Caco-2 (cell line): ENCODE measurements at regions not wholly inside any gene's neighbourhood (a gene's known extent, or its start where the extent isn't known, plus 50 kb on each side); places are given as distances from the start of the nearest gene placed in this dataset.

Experiments
- BruUV-seq: library from RNA; stranded (reverse); fragments of 400-500 nt; replicated peaks from 2 replicates; lab custom pipeline; 2021; lab: Mats Ljungman, UMichigan
- CTCF ChIA-PET: fragments of 300-600 bp; sonication (Branson Sonifier 250); formaldehyde crosslinking; loops from one replicate; lab custom pipeline; 2022; ENCODE audit warnings: antibody characterized with exemption; lab: Charles Lee
- POLR2A ChIA-PET: fragments of 300-600 bp; sonication (Branson Sonifier 250); formaldehyde crosslinking; loops from one replicate; lab custom pipeline; 2022; ENCODE audit warnings: antibody characterized with exemption; lab: Charles Lee
- DNase-seq, 2 experiments: peaks; one replicate each; pipeline versions ENCODE4 v3.0.0 to v3.0.0-alpha.2; 2020 to 2022
- H3K27me3 ChIP-seq: replicated peaks from 2 replicates; pipeline ENCODE4 v1.6.0; 2011; ENCODE audit warnings: low read length; ENCODE audit not compliant: control insufficient read depth, insufficient read depth
- H3K36me3 ChIP-seq: 2 replicates; pipeline ENCODE4 v1.5.1; 2011; ENCODE audit warnings: low read length; ENCODE audit not compliant: control insufficient read depth, insufficient read depth
- H3K4me1 ChIP-seq: fragments of 250-450 bp; sonication (Bioruptor Pico); 2 replicates; pipeline ENCODE4 v1.5.1; 2020; ENCODE audit warnings: mild to moderate bottlenecking
- H3K4me3 ChIP-seq: 2 replicates; pipeline ENCODE4 v1.5.1; 2011; ENCODE audit warnings: low read depth, mild to moderate bottlenecking, control low read depth, low read length
- H3K9me3 ChIP-seq: fragments of 250-450 bp; sonication (Bioruptor Pico); 2 replicates; pipeline ENCODE4 v1.5.1; 2020; ENCODE audit warnings: mild to moderate bottlenecking, moderate library complexity
- H3K27ac Mint-ChIP-seq: one replicate; pipeline ENCODE4 v1.8.0; 2022; ENCODE audit warnings: mixed read lengths; ENCODE audit not compliant: unreplicated experiment
- H3K27me3 Mint-ChIP-seq: one replicate; pipeline ENCODE4 v1.8.0; 2022; ENCODE audit warnings: mixed read lengths; ENCODE audit not compliant: insufficient read depth, unreplicated experiment
- H3K36me3 Mint-ChIP-seq: one replicate; pipeline ENCODE4 v1.8.0; 2022; ENCODE audit warnings: mild to moderate bottlenecking, mixed read lengths; ENCODE audit not compliant: insufficient read depth, unreplicated experiment
- H3K4me1 Mint-ChIP-seq: one replicate; pipeline ENCODE4 v1.8.0; 2022; ENCODE audit warnings: low read depth, mixed read lengths; ENCODE audit not compliant: unreplicated experiment
- H3K4me3 Mint-ChIP-seq: one replicate; pipeline ENCODE4 v1.8.0; 2022; ENCODE audit warnings: mild to moderate bottlenecking, moderate library complexity, mixed read lengths; ENCODE audit not compliant: unreplicated experiment
- H3K9me3 Mint-ChIP-seq: one replicate; pipeline ENCODE4 v1.8.0; 2022; ENCODE audit warnings: mixed read lengths; ENCODE audit not compliant: unreplicated experiment
- intact Hi-C: fragments of 100-400 bp; cut with micrococcal nuclease; formaldehyde crosslinking; loops from one replicate; pipeline ENCODE4 v1.10.0; 2022; ENCODE audit not compliant: unreplicated experiment
- TF ChIP-seq, protein P1 (sequence below), 2 experiments: fragments of 200-600 bp in 1 of 2; IDR thresholded peaks; 1 replicate in 1 of 2; 2 replicates in 1 of 2; pipeline versions ENCODE4 v1.5.1 to v1.8.0; 2011 to 2022; ENCODE audit warnings: antibody characterized with exemption in 1 of 2, control low read depth in 1 of 2, inconsistent platforms in 1 of 2, low read depth in 1 of 2, low read length in 1 of 2, mild to moderate bottlenecking in 1 of 2, moderate library complexity in 1 of 2; ENCODE audit not compliant: insufficient read depth in 1 of 2, severe bottlenecking in 1 of 2, unreplicated experiment in 1 of 2

DNA sequence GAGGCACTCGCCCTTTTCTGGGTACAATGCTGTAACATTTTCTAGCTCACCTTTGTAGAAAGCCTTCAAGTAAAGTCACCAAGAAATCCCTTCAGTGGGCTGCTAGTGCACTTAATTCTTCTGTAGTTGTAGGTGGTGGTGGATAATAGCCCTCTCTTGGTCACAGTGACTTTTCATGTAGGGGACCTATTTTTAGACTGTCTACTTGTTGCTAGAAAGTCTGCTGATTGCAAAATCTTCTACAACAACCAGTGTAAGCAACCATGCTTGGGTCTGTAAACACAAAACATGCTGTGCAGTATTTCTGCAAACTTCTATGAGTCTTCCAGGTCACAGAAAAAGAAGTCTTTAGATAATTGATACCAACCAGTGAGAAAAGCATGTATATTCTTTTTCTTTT is 55.6 kb downstream of the PBDC1 start:
- Mint-ChIP-seq H3K9me3 (no peaks in the 10 kb centered on the region), H3K27ac (no peak overlapping the region), H3K4me3 (no peak overlapping the region), H3K36me3 (no peaks in the 10 kb centered on the region), H3K27me3 (no peaks in the 10 kb centered on the region), H3K4me1 (no peaks in the 10 kb centered on the region)
- no TSS peak for BruUV-seq
- no peak for DNase-seq
- Histone ChIP-seq H3K27me3 (no peaks in the 10 kb centered on the region), H3K4me1 (no peaks in the 10 kb centered on the region), H3K36me3 (no peaks in the 10 kb centered on the region), H3K9me3 (no peaks in the 10 kb centered on the region), H3K4me3 (no peak overlapping the region)
- CTCF ChIA-PET = no interaction called here
- intact Hi-C loops = no loop called here
- TF ChIP-seq, protein P1, sequence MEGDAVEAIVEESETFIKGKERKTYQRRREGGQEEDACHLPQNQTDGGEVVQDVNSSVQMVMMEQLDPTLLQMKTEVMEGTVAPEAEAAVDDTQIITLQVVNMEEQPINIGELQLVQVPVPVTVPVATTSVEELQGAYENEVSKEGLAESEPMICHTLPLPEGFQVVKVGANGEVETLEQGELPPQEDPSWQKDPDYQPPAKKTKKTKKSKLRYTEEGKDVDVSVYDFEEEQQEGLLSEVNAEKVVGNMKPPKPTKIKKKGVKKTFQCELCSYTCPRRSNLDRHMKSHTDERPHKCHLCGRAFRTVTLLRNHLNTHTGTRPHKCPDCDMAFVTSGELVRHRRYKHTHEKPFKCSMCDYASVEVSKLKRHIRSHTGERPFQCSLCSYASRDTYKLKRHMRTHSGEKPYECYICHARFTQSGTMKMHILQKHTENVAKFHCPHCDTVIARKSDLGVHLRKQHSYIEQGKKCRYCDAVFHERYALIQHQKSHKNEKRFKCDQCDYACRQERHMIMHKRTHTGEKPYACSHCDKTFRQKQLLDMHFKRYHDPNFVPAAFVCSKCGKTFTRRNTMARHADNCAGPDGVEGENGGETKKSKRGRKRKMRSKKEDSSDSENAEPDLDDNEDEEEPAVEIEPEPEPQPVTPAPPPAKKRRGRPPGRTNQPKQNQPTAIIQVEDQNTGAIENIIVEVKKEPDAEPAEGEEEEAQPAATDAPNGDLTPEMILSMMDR (IDR thresholded peaks at IDR 0.05; ENCODE audit: insufficient read depth in 1 of 2, low read depth in 1 of 2, low read length in 1 of 2, severe bottlenecking in 1 of 2, unreplicated experiment in 1 of 2) = no peak
- POLR2A ChIA-PET = no interaction called here

DNA sequence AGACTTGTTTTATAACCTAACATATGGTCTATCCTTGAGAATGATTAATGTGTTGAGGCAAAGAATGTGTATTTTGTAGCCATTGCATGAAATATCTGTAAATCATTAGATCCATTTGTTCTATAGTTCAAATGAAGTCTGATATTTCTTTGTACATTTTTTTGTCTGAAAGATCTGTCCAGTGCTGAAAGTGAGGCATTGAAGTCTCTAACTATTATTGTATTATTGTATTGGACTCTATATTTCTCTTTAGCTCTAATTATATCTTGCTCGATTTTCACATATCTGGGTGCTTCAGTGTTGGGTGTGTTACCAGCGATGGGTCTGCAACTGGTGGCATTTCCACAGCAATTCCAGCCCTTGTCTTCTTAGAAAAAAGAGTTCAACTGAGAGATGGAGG is 76.0 kb downstream of the PBDC1 start:
- H3K9me3 ChIP-seq = no peaks in the 10 kb centered on the region
- intact Hi-C loops = no loop called here
- Mint-ChIP-seq H3K4me1 (no peaks in the 10 kb centered on the region), H3K36me3 (no peaks in the 10 kb centered on the region), H3K27ac (no peak overlapping the region), H3K9me3 (no peaks in the 10 kb centered on the region), H3K4me3 (no peak overlapping the region), H3K27me3 (no peaks in the 10 kb centered on the region)
- no TSS peak for BruUV-seq
- H3K27me3 ChIP-seq = no peaks in the 10 kb centered on the region
- ChIA-PET POLR2A (no interaction called here), CTCF (no interaction called here)
- no peaks in the 10 kb centered on the region for H3K4me1 ChIP-seq
- no peaks in the 10 kb centered on the region for H3K36me3 ChIP-seq
- TF ChIP-seq, protein P1 (IDR thresholded peaks at IDR 0.05; ENCODE audit: insufficient read depth in 1 of 2, low read depth in 1 of 2, low read length in 1 of 2, severe bottlenecking in 1 of 2, unreplicated experiment in 1 of 2) = no peak
- DNase-seq = no peak
- H3K4me3 ChIP-seq = no peak overlapping the region

DNA sequence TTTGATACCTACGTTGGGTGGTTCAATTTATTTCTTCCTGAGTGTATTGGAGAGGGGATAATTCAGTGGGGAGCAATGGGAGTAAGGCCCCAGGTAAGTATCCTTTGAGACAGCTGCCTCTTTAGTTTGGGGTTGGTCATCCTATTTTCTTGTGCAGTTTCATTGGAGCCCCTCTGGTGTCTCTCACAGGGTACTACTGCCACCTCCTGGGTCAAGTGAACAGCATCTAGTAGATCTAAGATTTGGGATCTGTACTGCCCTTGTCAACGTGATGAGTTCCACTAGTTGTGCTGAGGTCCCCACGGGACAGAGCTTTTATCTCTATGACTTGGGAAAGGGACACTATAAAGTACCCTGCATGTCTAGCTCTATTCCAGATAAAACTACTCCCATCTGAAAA is 80.6 kb downstream of the PBDC1 start:
- no TSS peak for BruUV-seq
- H3K27me3 ChIP-seq = no peaks in the 10 kb centered on the region
- H3K4me3 ChIP-seq = no peak overlapping the region
- CTCF ChIA-PET = interaction anchor here (1.0 kb wide), 1 partner anchor 80 kb away, joined by 3 read pairs; the partner anchor contains the start of gene PBDC1
- DNase-seq = peak; percentile 48 to 56
- no peaks in the 10 kb centered on the region for H3K4me1 ChIP-seq
- intact Hi-C loops = loop anchor here (5.0 kb wide), 2 partner anchors 81 to 106 kb away; partner anchors contain the start of gene PBDC1
- H3K4me1 Mint-ChIP-seq = no peaks in the 10 kb centered on the region
- TF ChIP-seq, protein P1 (IDR thresholded peaks at IDR 0.05; ENCODE audit: insufficient read depth in 1 of 2, low read depth in 1 of 2, low read length in 1 of 2, severe bottlenecking in 1 of 2, unreplicated experiment in 1 of 2) = peak; percentile 32 to 50
- no peaks in the 10 kb centered on the region for H3K9me3 Mint-ChIP-seq
- no peaks in the 10 kb centered on the region for H3K36me3 Mint-ChIP-seq
- POLR2A ChIA-PET = no interaction called here
- no peaks in the 10 kb centered on the region for H3K9me3 ChIP-seq
- no peak overlapping the region for H3K4me3 Mint-ChIP-seq
- no peaks in the 10 kb centered on the region for H3K36me3 ChIP-seq
- no peak overlapping the region for H3K27ac Mint-ChIP-seq
- peaks cover 4% of the 10 kb centered on the region for H3K27me3 Mint-ChIP-seq
